Erythroblast (primary cell): ENCODE measurements at regions not wholly inside any gene's neighbourhood (a gene's known extent, or its start where the extent isn't known, plus 50 kb on each side); places are given as distances from the start of the nearest gene placed in this dataset.

Experiments
- GATA1 ChIP-seq: IDR thresholded peaks from 2 replicates; pipeline ENCODE4 v1.6.1; 2011; ENCODE audit warnings: low read depth, mild to moderate bottlenecking, control low read depth, low read length, moderate library complexity
- POLR2A ChIP-seq: IDR thresholded peaks from 2 replicates; pipeline ENCODE4 v1.6.1; 2011; ENCODE audit warnings: mild to moderate bottlenecking, low read length

- no peak for TF ChIP-seq POLR2A
- TF ChIP-seq GATA1 = no peak
Observed at GRCh38 chr13:31873145-31873544, 133.8 kb downstream of the RXFP2 start.
